ENCODE measurements at regions not wholly inside any gene's neighbourhood (a gene's known extent, or its start where the extent isn't known, plus 50 kb on each side); places are given as distances from the start of the nearest gene placed in this dataset.

GRCh38 chr17:37820995-37821713, 76.3 kb upstream of the HNF1B start:
- Histone ChIP-seq H3K14ac (ENCODE audit: low read length) (no peak overlapping the region), H3K4me1 (ENCODE audit: control insufficient read depth in 2 of 2, insufficient read depth in 1 of 2, low read depth in 1 of 2, low read length in 2 of 2) (peaks cover 0 to 4% of the 10 kb centered on the region in 2 donors), H2AK5ac (ENCODE audit: low read depth, low read length) (no peak overlapping the region), H3K27me3 (ENCODE audit: control insufficient read depth in 3 of 3, insufficient read depth in 3 of 3, low read depth in 1 of 3, low read length in 3 of 3) (no peaks in the 10 kb centered on the region), H3K18ac (ENCODE audit: low read length) (no peak overlapping the region), H2AFZ (ENCODE audit: low read length) (no peak overlapping the region), H3K79me1 (ENCODE audit: low read depth, low read length) (no peaks in the 10 kb centered on the region), H2BK120ac (ENCODE audit: low read depth, low read length) (no peak overlapping the region), H4K8ac (ENCODE audit: low read depth, low read length) (no peak overlapping the region), H4K91ac (ENCODE audit: low read depth, low read length, poor library complexity) (no peak overlapping the region), H3K4me2 (ENCODE audit: insufficient read depth, low read length, poor library complexity, severe bottlenecking) (no peak overlapping the region), H3K4ac (ENCODE audit: low read length) (no peak overlapping the region), H3K27ac (replicated peaks; ENCODE audit: low read length) (no peak overlapping the region), H2BK15ac (ENCODE audit: low read length) (no peak overlapping the region), H3K9me3 (replicated peaks in 1 of 2; ENCODE audit: control insufficient read depth in 2 of 2, insufficient read depth in 1 of 2, low read depth in 1 of 2, low read length in 2 of 2) (no peaks in the 10 kb centered on the region), H3K23ac (ENCODE audit: low read depth, low read length, poor library complexity) (no peak overlapping the region), H3K4me3 (ENCODE audit: low read length in 2 of 2) (no peak overlapping the region), H2BK5ac (ENCODE audit: low read length) (no peak overlapping the region), H3K36me3 (replicated peaks in 1 of 2; ENCODE audit: control insufficient read depth in 2 of 2, insufficient read depth in 2 of 2, low read length in 2 of 2) (no peaks in the 10 kb centered on the region), H2BK12ac (ENCODE audit: low read length) (no peak overlapping the region), H3K9ac (ENCODE audit: low read depth, low read length, poor library complexity) (no peak overlapping the region)
- no CpG with 5 or more reads among the region's 5 CpGs for WGBS, 2 donors (ENCODE audit: extremely low coverage in 2 of 2, insufficient read length in 2 of 2, insufficient replicate concordance in 1 of 2)
- DNase-seq (ENCODE audit: low spot score) = no peak

GRCh38 chr17:37820313-37820994, 75.6 kb upstream of the HNF1B start:
- Histone ChIP-seq H3K4ac (ENCODE audit: low read length) (no peak overlapping the region), H2BK120ac (ENCODE audit: low read depth, low read length) (no peak overlapping the region), H3K23ac (ENCODE audit: low read depth, low read length, poor library complexity) (no peak overlapping the region), H3K4me2 (ENCODE audit: insufficient read depth, low read length, poor library complexity, severe bottlenecking) (no peak overlapping the region), H2AK5ac (ENCODE audit: low read depth, low read length) (no peak overlapping the region), H2BK12ac (ENCODE audit: low read length) (no peak overlapping the region), H3K18ac (ENCODE audit: low read length) (no peak overlapping the region), H3K9me3 (replicated peaks in 1 of 2; ENCODE audit: control insufficient read depth in 2 of 2, insufficient read depth in 1 of 2, low read depth in 1 of 2, low read length in 2 of 2) (no peaks in the 10 kb centered on the region), H3K14ac (ENCODE audit: low read length) (no peak overlapping the region), H3K9ac (ENCODE audit: low read depth, low read length, poor library complexity) (no peak overlapping the region), H3K27me3 (ENCODE audit: control insufficient read depth in 3 of 3, insufficient read depth in 3 of 3, low read depth in 1 of 3, low read length in 3 of 3) (no peaks in the 10 kb centered on the region), H3K27ac (replicated peaks; ENCODE audit: low read length) (no peak overlapping the region), H3K4me3 (ENCODE audit: low read length in 2 of 2) (peak overlapping the region in 1 of 2 donors; percentile 61), H3K4me1 (ENCODE audit: control insufficient read depth in 2 of 2, insufficient read depth in 1 of 2, low read depth in 1 of 2, low read length in 2 of 2) (peaks cover 0 to 4% of the 10 kb centered on the region in 2 donors), H2BK5ac (ENCODE audit: low read length) (no peak overlapping the region), H4K8ac (ENCODE audit: low read depth, low read length) (no peak overlapping the region), H3K36me3 (replicated peaks in 1 of 2; ENCODE audit: control insufficient read depth in 2 of 2, insufficient read depth in 2 of 2, low read length in 2 of 2) (no peaks in the 10 kb centered on the region), H2AFZ (ENCODE audit: low read length) (no peak overlapping the region), H2BK15ac (ENCODE audit: low read length) (no peak overlapping the region), H3K79me1 (ENCODE audit: low read depth, low read length) (no peaks in the 10 kb centered on the region), H4K91ac (ENCODE audit: low read depth, low read length, poor library complexity) (no peak overlapping the region)
- DNase-seq (ENCODE audit: low spot score) = no peak
- WGBS, 2 donors (ENCODE audit: extremely low coverage in 2 of 2, insufficient read length in 2 of 2, insufficient replicate concordance in 1 of 2) = no CpG with 5 or more reads among the region's 4 CpGs

- no peak overlapping the region for H3K18ac ChIP-seq (ENCODE audit: low read length)
- peak overlapping the region in 1 of 2 donors; percentile 9 for H3K4me3 ChIP-seq (ENCODE audit: low read length in 2 of 2)
- no peak for DNase-seq (ENCODE audit: low spot score)
- WGBS, 2 donors (ENCODE audit: extremely low coverage in 2 of 2, insufficient read length in 2 of 2, insufficient replicate concordance in 1 of 2) = no CpG with 5 or more reads among the region's 3 CpGs
- H3K9ac ChIP-seq (ENCODE audit: low read depth, low read length, poor library complexity) = no peak overlapping the region
- H4K91ac ChIP-seq (ENCODE audit: low read depth, low read length, poor library complexity) = no peak overlapping the region
- no peaks in the 10 kb centered on the region for H3K9me3 ChIP-seq (replicated peaks in 1 of 2; ENCODE audit: control insufficient read depth in 2 of 2, insufficient read depth in 1 of 2, low read depth in 1 of 2, low read length in 2 of 2)
- no peak overlapping the region for H2BK5ac ChIP-seq (ENCODE audit: low read length)
- H2AFZ ChIP-seq (ENCODE audit: low read length) = no peak overlapping the region
- no peaks in the 10 kb centered on the region for H3K79me1 ChIP-seq (ENCODE audit: low read depth, low read length)
- H2BK12ac ChIP-seq (ENCODE audit: low read length) = no peak overlapping the region
- no peak overlapping the region for H3K14ac ChIP-seq (ENCODE audit: low read length)
- no peak overlapping the region for H3K23ac ChIP-seq (ENCODE audit: low read depth, low read length, poor library complexity)
- H2BK120ac ChIP-seq (ENCODE audit: low read depth, low read length) = no peak overlapping the region
- no peak overlapping the region for H3K4me2 ChIP-seq (ENCODE audit: insufficient read depth, low read length, poor library complexity, severe bottlenecking)
- H3K27ac ChIP-seq (replicated peaks; ENCODE audit: low read length) = no peak overlapping the region
- no peaks in the 10 kb centered on the region for H3K36me3 ChIP-seq (replicated peaks in 1 of 2; ENCODE audit: control insufficient read depth in 2 of 2, insufficient read depth in 2 of 2, low read length in 2 of 2)
- H3K4me1 ChIP-seq (ENCODE audit: control insufficient read depth in 2 of 2, insufficient read depth in 1 of 2, low read depth in 1 of 2, low read length in 2 of 2) = no peaks in the 10 kb centered on the region
- H2BK15ac ChIP-seq (ENCODE audit: low read length) = no peak overlapping the region
- no peak overlapping the region for H4K8ac ChIP-seq (ENCODE audit: low read depth, low read length)
- H3K4ac ChIP-seq (ENCODE audit: low read length) = no peak overlapping the region
- H2AK5ac ChIP-seq (ENCODE audit: low read depth, low read length) = no peak overlapping the region
- H3K27me3 ChIP-seq (ENCODE audit: control insufficient read depth in 3 of 3, insufficient read depth in 3 of 3, low read depth in 1 of 3, low read length in 3 of 3) = no peaks in the 10 kb centered on the region
Observed at GRCh38 chr17:37818689-37819088, 73.8 kb upstream of the HNF1B start.

- DNase-seq (ENCODE audit: low spot score) = no peak
- WGBS, 2 donors (ENCODE audit: extremely low coverage in 2 of 2, insufficient read length in 2 of 2, insufficient replicate concordance in 1 of 2) = no CpG with 5 or more reads among the region's 2 CpGs
- no peaks in the 10 kb centered on the region for H3K4me1 ChIP-seq (ENCODE audit: control insufficient read depth in 2 of 2, insufficient read depth in 1 of 2, low read depth in 1 of 2, low read length in 2 of 2)
- no peak overlapping the region for H2BK5ac ChIP-seq (ENCODE audit: low read length)
- no peak overlapping the region for H3K18ac ChIP-seq (ENCODE audit: low read length)
- no peak overlapping the region for H3K4me2 ChIP-seq (ENCODE audit: insufficient read depth, low read length, poor library complexity, severe bottlenecking)
- no peak overlapping the region for H3K4ac ChIP-seq (ENCODE audit: low read length)
- no peak overlapping the region for H2BK15ac ChIP-seq (ENCODE audit: low read length)
- H2AK5ac ChIP-seq (ENCODE audit: low read depth, low read length) = no peak overlapping the region
- H3K27ac ChIP-seq (replicated peaks; ENCODE audit: low read length) = no peak overlapping the region
- no peaks in the 10 kb centered on the region for H3K9me3 ChIP-seq (replicated peaks in 1 of 2; ENCODE audit: control insufficient read depth in 2 of 2, insufficient read depth in 1 of 2, low read depth in 1 of 2, low read length in 2 of 2)
- no peak overlapping the region for H3K4me3 ChIP-seq (ENCODE audit: low read length in 2 of 2)
- no peak overlapping the region for H2AFZ ChIP-seq (ENCODE audit: low read length)
- H3K14ac ChIP-seq (ENCODE audit: low read length) = no peak overlapping the region
- no peak overlapping the region for H2BK120ac ChIP-seq (ENCODE audit: low read depth, low read length)
- no peak overlapping the region for H3K23ac ChIP-seq (ENCODE audit: low read depth, low read length, poor library complexity)
- no peak overlapping the region for H4K8ac ChIP-seq (ENCODE audit: low read depth, low read length)
- H3K79me1 ChIP-seq (ENCODE audit: low read depth, low read length) = no peaks in the 10 kb centered on the region
- no peak overlapping the region for H4K91ac ChIP-seq (ENCODE audit: low read depth, low read length, poor library complexity)
- H3K36me3 ChIP-seq (replicated peaks in 1 of 2; ENCODE audit: control insufficient read depth in 2 of 2, insufficient read depth in 2 of 2, low read length in 2 of 2) = no peaks in the 10 kb centered on the region
- no peak overlapping the region for H3K9ac ChIP-seq (ENCODE audit: low read depth, low read length, poor library complexity)
- H3K27me3 ChIP-seq (ENCODE audit: control insufficient read depth in 3 of 3, insufficient read depth in 3 of 3, low read depth in 1 of 3, low read length in 3 of 3) = no peaks in the 10 kb centered on the region
- H2BK12ac ChIP-seq (ENCODE audit: low read length) = no peak overlapping the region
Observed at GRCh38 chr17:37816950-37817349, 72.1 kb upstream of the HNF1B start.
